ENCODE measurements at regions not wholly inside any gene's neighbourhood (a gene's known extent, or its start where the extent isn't known, plus 50 kb on each side); places are given as distances from the start of the nearest gene placed in this dataset.

DNA sequence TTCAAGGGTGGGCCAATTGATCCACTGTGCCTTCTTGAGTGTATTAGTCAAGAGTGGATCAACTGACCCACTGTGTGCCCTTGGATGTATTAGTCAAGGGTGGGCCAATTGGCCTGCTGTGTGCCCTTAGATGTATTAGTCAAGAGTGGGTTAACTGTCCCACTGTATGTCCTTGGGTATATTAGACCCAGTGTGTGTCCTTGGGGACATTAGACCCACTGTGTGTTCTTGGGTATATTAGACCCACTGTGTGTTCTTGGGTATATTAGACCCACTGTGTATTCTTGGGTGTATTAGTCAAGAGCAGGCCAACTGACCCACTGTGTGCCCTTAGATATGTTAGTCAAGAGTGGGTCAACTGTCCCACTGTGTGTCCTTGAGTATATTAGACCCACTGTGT, 601.8 kb downstream of the TYW1 start:
- no peak for TF ChIP-seq POLR2A (IDR thresholded peaks at IDR 0.05)
- TF ChIP-seq, protein P1, sequence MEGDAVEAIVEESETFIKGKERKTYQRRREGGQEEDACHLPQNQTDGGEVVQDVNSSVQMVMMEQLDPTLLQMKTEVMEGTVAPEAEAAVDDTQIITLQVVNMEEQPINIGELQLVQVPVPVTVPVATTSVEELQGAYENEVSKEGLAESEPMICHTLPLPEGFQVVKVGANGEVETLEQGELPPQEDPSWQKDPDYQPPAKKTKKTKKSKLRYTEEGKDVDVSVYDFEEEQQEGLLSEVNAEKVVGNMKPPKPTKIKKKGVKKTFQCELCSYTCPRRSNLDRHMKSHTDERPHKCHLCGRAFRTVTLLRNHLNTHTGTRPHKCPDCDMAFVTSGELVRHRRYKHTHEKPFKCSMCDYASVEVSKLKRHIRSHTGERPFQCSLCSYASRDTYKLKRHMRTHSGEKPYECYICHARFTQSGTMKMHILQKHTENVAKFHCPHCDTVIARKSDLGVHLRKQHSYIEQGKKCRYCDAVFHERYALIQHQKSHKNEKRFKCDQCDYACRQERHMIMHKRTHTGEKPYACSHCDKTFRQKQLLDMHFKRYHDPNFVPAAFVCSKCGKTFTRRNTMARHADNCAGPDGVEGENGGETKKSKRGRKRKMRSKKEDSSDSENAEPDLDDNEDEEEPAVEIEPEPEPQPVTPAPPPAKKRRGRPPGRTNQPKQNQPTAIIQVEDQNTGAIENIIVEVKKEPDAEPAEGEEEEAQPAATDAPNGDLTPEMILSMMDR (IDR thresholded peaks at IDR 0.05): no peak
- TF ChIP-seq POLR2AphosphoS5 (IDR thresholded peaks at IDR 0.05): no peak
